NT2/D1 (cell line): ENCODE measurements at regions not wholly inside any gene's neighbourhood (a gene's known extent, or its start where the extent isn't known, plus 50 kb on each side); places are given as distances from the start of the nearest gene placed in this dataset.

ENCODE experiments used
- SUZ12 ChIP-seq: IDR thresholded peaks from 2 replicates; pipeline ENCODE4 v1.6.1; 2011; ENCODE audit not compliant: insufficient read length, insufficient read depth; ENCODE audit errors: extremely low read depth
- YY1 ChIP-seq: IDR thresholded peaks from 2 replicates; pipeline ENCODE4 v1.6.1; 2011; ENCODE audit not compliant: insufficient read length, insufficient read depth
- ZNF274 ChIP-seq: IDR thresholded peaks from 2 replicates; pipeline ENCODE4 v1.6.1; 2011; ENCODE audit warnings: mild to moderate bottlenecking, low read depth, low read length

DNA sequence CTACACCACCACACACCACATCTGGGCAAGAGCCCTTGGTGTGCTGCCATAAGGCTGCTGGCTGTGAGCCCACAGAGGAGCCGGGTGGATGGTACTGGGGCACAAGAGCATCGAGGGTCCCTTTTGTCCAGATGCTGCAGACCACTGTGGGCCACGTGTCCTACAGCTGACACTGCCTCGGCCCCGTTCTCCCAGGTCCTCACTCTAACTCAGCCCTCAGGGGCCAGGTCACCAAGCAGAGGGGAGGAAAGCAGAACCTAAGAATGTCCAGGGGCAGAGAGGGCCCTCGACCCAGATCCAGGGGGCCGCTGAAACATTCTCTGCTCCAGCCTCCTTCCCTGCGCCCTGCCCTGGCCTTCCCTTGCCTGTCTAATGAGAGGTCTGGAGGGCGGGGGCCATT lies 91.7 kb upstream of the ASB18 start:
- TF ChIP-seq ZNF274 (no peak), YY1 (no peak), SUZ12 (no peak)
